Activated T-helper 1 cell treated with anti-CD3 and anti-CD28 coated beads, Interleukin-12 subunit alpha, Interleukin-12 subunit beta, Interleukin-2, Interleukin-4 antibody, amounts not matched to agents 30 ng/mL and 10 ng/mL and 1 ng/mL, durations not matched to agents 14 hours and 24 hours and 36 hours (primary cell): ENCODE measurements at regions not wholly inside any gene's neighbourhood (a gene's known extent, or its start where the extent isn't known, plus 50 kb on each side); places are given as distances from the start of the nearest gene placed in this dataset.
"Not testable (repeated sequence)": the region's sequence is repeated elsewhere in the genome, so short reads cannot be mapped to it uniquely, and the experiment has no call there.

ENCODE experiments used
- DNase-seq: peaks from one replicate; pipeline ENCODE4 v3.0.0; 2021; ENCODE audit warnings: low spot score
- H3K27ac Mint-ChIP-seq: one replicate; pipeline ENCODE4 v1.8.0; 2021; ENCODE audit warnings: mild to moderate bottlenecking, mixed read lengths
- H3K27me3 Mint-ChIP-seq: one replicate; pipeline ENCODE4 v1.8.0; 2022; ENCODE audit warnings: mild to moderate bottlenecking, moderate library complexity, mixed read lengths; ENCODE audit not compliant: insufficient read depth
- H3K36me3 Mint-ChIP-seq: one replicate; pipeline ENCODE4 v1.8.0; 2021; ENCODE audit warnings: low read depth, mixed read lengths
- H3K4me1 Mint-ChIP-seq: one replicate; pipeline ENCODE4 v1.8.0; 2021; ENCODE audit warnings: low read depth, mixed read lengths
- H3K4me3 Mint-ChIP-seq: one replicate; pipeline ENCODE4 v1.8.0; 2021; ENCODE audit warnings: mild to moderate bottlenecking, moderate library complexity, mixed read lengths
- H3K9me3 Mint-ChIP-seq: one replicate; pipeline ENCODE4 v1.8.0; 2021; ENCODE audit warnings: mixed read lengths
- intact Hi-C: fragments of 100-400 bp; cut with micrococcal nuclease; formaldehyde crosslinking; loops from one replicate; pipeline ENCODE4 v1.15.1; 2024

GRCh38 chr3:75951941-75952340 is 166.6 kb upstream of the ZNF717 start:
- no peak for DNase-seq
- H3K4me1 Mint-ChIP-seq = no peaks in the 10 kb centered on the region
- intact Hi-C loops = no loop called here
- H3K9me3 Mint-ChIP-seq = peaks cover 5% of the 10 kb centered on the region
- no peaks in the 10 kb centered on the region for H3K36me3 Mint-ChIP-seq
- no peaks in the 10 kb centered on the region for H3K27me3 Mint-ChIP-seq
- no peak overlapping the region for H3K4me3 Mint-ChIP-seq
- H3K27ac Mint-ChIP-seq = no peak overlapping the region

- H3K4me3 Mint-ChIP-seq, H3K27ac Mint-ChIP-seq, H3K27me3 Mint-ChIP-seq, intact Hi-C loops, DNase-seq, H3K36me3 Mint-ChIP-seq, H3K4me1 Mint-ChIP-seq: not testable (repeated sequence)
- peaks cover 28% of the 10 kb centered on the region for H3K9me3 Mint-ChIP-seq
These were observed 174.7 kb upstream of the ZNF717 start for GRCh38 chr3:75960031-75960430.

GRCh38 chr3:75962054-75962453 is 176.7 kb upstream of the ZNF717 start:
- H3K4me3 Mint-ChIP-seq, H3K27ac Mint-ChIP-seq, intact Hi-C loops, H3K4me1 Mint-ChIP-seq, DNase-seq, H3K27me3 Mint-ChIP-seq, H3K36me3 Mint-ChIP-seq: not testable (repeated sequence)
- H3K9me3 Mint-ChIP-seq = peaks cover 28% of the 10 kb centered on the region

GRCh38 chr3:75967071-75967470 is 181.7 kb upstream of the ZNF717 start:
- peaks cover 18% of the 10 kb centered on the region for H3K9me3 Mint-ChIP-seq
- H3K36me3 Mint-ChIP-seq = no peaks in the 10 kb centered on the region
- H3K4me1 Mint-ChIP-seq = no peaks in the 10 kb centered on the region
- no peak for DNase-seq
- no peaks in the 10 kb centered on the region for H3K27me3 Mint-ChIP-seq
- H3K4me3 Mint-ChIP-seq = no peak overlapping the region
- H3K27ac Mint-ChIP-seq = no peak overlapping the region
- intact Hi-C loops = no loop called here

GRCh38 chr3:75978686-75979085 is 193.3 kb upstream of the ZNF717 start:
- no peaks in the 10 kb centered on the region for H3K27me3 Mint-ChIP-seq
- peaks cover 22% of the 10 kb centered on the region for H3K9me3 Mint-ChIP-seq
- H3K27ac Mint-ChIP-seq = no peak overlapping the region
- intact Hi-C loops = no loop called here
- no peak for DNase-seq
- H3K4me1 Mint-ChIP-seq = no peaks in the 10 kb centered on the region
- no peak overlapping the region for H3K4me3 Mint-ChIP-seq
- no peaks in the 10 kb centered on the region for H3K36me3 Mint-ChIP-seq

GRCh38 chr3:75981401-75981800 is 196.1 kb upstream of the ZNF717 start:
- Mint-ChIP-seq H3K27ac (no peak overlapping the region), H3K36me3 (no peaks in the 10 kb centered on the region), H3K9me3 (peaks cover 18% of the 10 kb centered on the region), H3K4me3 (no peak overlapping the region), H3K4me1 (no peaks in the 10 kb centered on the region), H3K27me3 (no peaks in the 10 kb centered on the region)
- no peak for DNase-seq
- intact Hi-C loops = no loop called here

- H3K36me3 Mint-ChIP-seq = no peaks in the 10 kb centered on the region
These were observed 196.8 kb upstream of the ZNF717 start for GRCh38 chr3:75982151-75982550.

GRCh38 chr3:75983111-75983510 is 197.8 kb upstream of the ZNF717 start:
- Mint-ChIP-seq H3K27me3 (no peaks in the 10 kb centered on the region), H3K36me3 (no peaks in the 10 kb centered on the region), H3K9me3 (peaks cover 13% of the 10 kb centered on the region), H3K27ac (no peak overlapping the region), H3K4me1 (no peaks in the 10 kb centered on the region), H3K4me3 (no peak overlapping the region)
- DNase-seq = no peak
- intact Hi-C loops = no loop called here

More at GRCh38 chr3:75982151-75982550, 196.8 kb upstream of the ZNF717 start:
- Mint-ChIP-seq H3K4me3 (no peak overlapping the region), H3K9me3 (peaks cover 13% of the 10 kb centered on the region), H3K27ac (no peak overlapping the region), H3K4me1 (no peaks in the 10 kb centered on the region), H3K27me3 (no peaks in the 10 kb centered on the region)
- intact Hi-C loops = no loop called here
- DNase-seq = no peak

GRCh38 chr3:75983609-75984290 is 198.4 kb upstream of the ZNF717 start:
- H3K9me3 Mint-ChIP-seq = peaks cover 13% of the 10 kb centered on the region
- H3K4me1 Mint-ChIP-seq = no peaks in the 10 kb centered on the region
- no peaks in the 10 kb centered on the region for H3K27me3 Mint-ChIP-seq
- no peak overlapping the region for H3K4me3 Mint-ChIP-seq
- no peak for DNase-seq
- no peaks in the 10 kb centered on the region for H3K36me3 Mint-ChIP-seq
- H3K27ac Mint-ChIP-seq = no peak overlapping the region
- intact Hi-C loops = no loop called here

GRCh38 chr3:75985432-75985831 is 200.1 kb upstream of the ZNF717 start:
- Mint-ChIP-seq H3K27ac (no peak overlapping the region), H3K9me3 (peaks cover 13% of the 10 kb centered on the region), H3K27me3 (no peaks in the 10 kb centered on the region), H3K4me3 (no peak overlapping the region), H3K36me3 (no peaks in the 10 kb centered on the region), H3K4me1 (no peaks in the 10 kb centered on the region)
- DNase-seq = no peak
- intact Hi-C loops = no loop called here

GRCh38 chr3:76010252-76010651 is 224.9 kb upstream of the ZNF717 start:
- DNase-seq = no peak
- Mint-ChIP-seq H3K4me3 (no peak overlapping the region), H3K4me1 (no peaks in the 10 kb centered on the region), H3K9me3 (peaks cover 21% of the 10 kb centered on the region), H3K27me3 (no peaks in the 10 kb centered on the region), H3K36me3 (no peaks in the 10 kb centered on the region), H3K27ac (no peak overlapping the region)
- intact Hi-C loops = no loop called here

GRCh38 chr3:76011121-76011520 is 225.8 kb upstream of the ZNF717 start:
- Mint-ChIP-seq H3K9me3 (peaks cover 21% of the 10 kb centered on the region), H3K36me3 (no peaks in the 10 kb centered on the region), H3K4me1 (no peaks in the 10 kb centered on the region), H3K27ac (no peak overlapping the region), H3K4me3 (no peak overlapping the region), H3K27me3 (no peaks in the 10 kb centered on the region)
- DNase-seq = no peak
- intact Hi-C loops = no loop called here

GRCh38 chr3:76015496-76015895 is 230.1 kb upstream of the ZNF717 start:
- no peak overlapping the region for H3K27ac Mint-ChIP-seq
- H3K27me3 Mint-ChIP-seq = no peaks in the 10 kb centered on the region
- intact Hi-C loops = no loop called here
- H3K4me1 Mint-ChIP-seq = no peaks in the 10 kb centered on the region
- H3K9me3 Mint-ChIP-seq = peaks cover 22% of the 10 kb centered on the region
- no peak for DNase-seq
- no peak overlapping the region for H3K4me3 Mint-ChIP-seq
- no peaks in the 10 kb centered on the region for H3K36me3 Mint-ChIP-seq

GRCh38 chr3:76016111-76016510 is 230.8 kb upstream of the ZNF717 start:
- no peak overlapping the region for H3K4me3 Mint-ChIP-seq
- DNase-seq = no peak
- no peak overlapping the region for H3K27ac Mint-ChIP-seq
- no peaks in the 10 kb centered on the region for H3K36me3 Mint-ChIP-seq
- intact Hi-C loops = no loop called here
- H3K9me3 Mint-ChIP-seq = peaks cover 27% of the 10 kb centered on the region
- H3K27me3 Mint-ChIP-seq = no peaks in the 10 kb centered on the region
- no peaks in the 10 kb centered on the region for H3K4me1 Mint-ChIP-seq
